Psoas muscle (tissue), 7 donors: ENCODE measurements at regions not wholly inside any gene's neighbourhood (a gene's known extent, or its start where the extent isn't known, plus 50 kb on each side); places are given as distances from the start of the nearest gene placed in this dataset.

Source experiments
- ATAC-seq, 4 donors: fragments of 200-7000 bp; cut with Tn5 transposase; one replicate each; pipeline ENCODE4 v1.9.1; 2020; ENCODE audit warnings: moderate library complexity in 3 of 4, mild to moderate bottlenecking in 2 of 4
- DNase-seq, 2 donors: peaks; one replicate each; pipeline ENCODE4 v3.0.0-alpha.2; 2020
- H3K27ac ChIP-seq: fragments of 200-600 bp; one replicate; pipeline ENCODE4 v1.8.0; 2022
- H3K27me3 ChIP-seq, 3 donors: fragments of 200-600 bp in 1 of 3; one replicate each; pipeline versions ENCODE4 v1.6.1 to v1.8.0; 2013 to 2022; ENCODE audit warnings: low read length in 2 of 3, mild to moderate bottlenecking in 2 of 3, moderate library complexity in 1 of 3; ENCODE audit not compliant: insufficient read depth in 3 of 3
- H3K36me3 ChIP-seq, 2 donors: fragments of 200-600 bp in 1 of 2; one replicate each; pipeline versions ENCODE4 v1.6.1 to v1.8.0; 2013 to 2022; ENCODE audit warnings: low read depth in 1 of 2, mild to moderate bottlenecking in 1 of 2, moderate library complexity in 1 of 2; ENCODE audit not compliant: insufficient read depth in 1 of 2
- H3K4me1 ChIP-seq: fragments of 200-600 bp; one replicate; pipeline ENCODE4 v1.8.0; 2022
- H3K4me3 ChIP-seq: fragments of 200-600 bp; one replicate; pipeline ENCODE4 v1.8.0; 2022; ENCODE audit warnings: mild to moderate bottlenecking
- H3K9me3 ChIP-seq: fragments of 200-600 bp; one replicate; pipeline ENCODE4 v1.8.0; 2022
- CTCF ChIP-seq: fragments of 200-600 bp; IDR thresholded peaks from one replicate; pipeline ENCODE4 v1.8.0; 2022; ENCODE audit warnings: antibody characterized with exemption
- WGBS, 3 donors: extraction: QIAGEN DNeasy Blood & Tissue Kit; methylation state at CpG; one replicate each; pipeline versions ENCODE4 v1.1.6 to v1.1.7; 2013; 5-methylcytosine and 5-hydroxymethylcytosine counted together
- intact Hi-C, 2 donors: fragments of 100-400 bp; cut with DNase I; formaldehyde crosslinking; loops; one replicate each; pipeline versions ENCODE4 v1.11.0 to v1.14.2; 2022
- donor health status: healthy with polysubstance abuse.
- donor health status: DM: no; HTN: no; CAD: no; lungs with moderate emphysema.
- donor health status: Bipolar disorder and iron deficiency.
- donor health status: healthy.
- donor health status: DM: yes; HTN: yes; CAD: no.
- donor health status: DM: no; HTN: no; CAD: no.
- donor health status: DM: yes; HTN: yes; CAD: no.

GRCh38 chr7:156554488-156554887, 86.1 kb upstream of the RNF32 start:
- 79 to 85% (median 82%) methylated on average over 8 of the region's 8 CpGs for WGBS, 3 donors
- no peaks in the 10 kb centered on the region for H3K9me3 ChIP-seq
- no peak for TF ChIP-seq CTCF
- intact Hi-C loops: no loop called here
- no peak overlapping the region for H3K4me3 ChIP-seq
- no peaks in the 10 kb centered on the region for H3K36me3 ChIP-seq
- H3K4me1 ChIP-seq: no peaks in the 10 kb centered on the region
- H3K27me3 ChIP-seq: no peaks in the 10 kb centered on the region
- DNase-seq: no peak
- no peak overlapping the region for H3K27ac ChIP-seq
- no peak for ATAC-seq

GRCh38 chr7:156549636-156550035, 90.9 kb upstream of the RNF32 start:
- intact Hi-C loops: no loop called here
- Histone ChIP-seq H3K9me3 (no peaks in the 10 kb centered on the region), H3K4me1 (no peaks in the 10 kb centered on the region), H3K27ac (no peak overlapping the region), H3K27me3 (no peaks in the 10 kb centered on the region), H3K4me3 (no peak overlapping the region), H3K36me3 (no peaks in the 10 kb centered on the region)
- 89 to 97% (median 90%) methylated on average over 9 of the region's 9 CpGs for WGBS, 3 donors
- ATAC-seq (no peak), DNase-seq (no peak)
- no peak for TF ChIP-seq CTCF

DNA sequence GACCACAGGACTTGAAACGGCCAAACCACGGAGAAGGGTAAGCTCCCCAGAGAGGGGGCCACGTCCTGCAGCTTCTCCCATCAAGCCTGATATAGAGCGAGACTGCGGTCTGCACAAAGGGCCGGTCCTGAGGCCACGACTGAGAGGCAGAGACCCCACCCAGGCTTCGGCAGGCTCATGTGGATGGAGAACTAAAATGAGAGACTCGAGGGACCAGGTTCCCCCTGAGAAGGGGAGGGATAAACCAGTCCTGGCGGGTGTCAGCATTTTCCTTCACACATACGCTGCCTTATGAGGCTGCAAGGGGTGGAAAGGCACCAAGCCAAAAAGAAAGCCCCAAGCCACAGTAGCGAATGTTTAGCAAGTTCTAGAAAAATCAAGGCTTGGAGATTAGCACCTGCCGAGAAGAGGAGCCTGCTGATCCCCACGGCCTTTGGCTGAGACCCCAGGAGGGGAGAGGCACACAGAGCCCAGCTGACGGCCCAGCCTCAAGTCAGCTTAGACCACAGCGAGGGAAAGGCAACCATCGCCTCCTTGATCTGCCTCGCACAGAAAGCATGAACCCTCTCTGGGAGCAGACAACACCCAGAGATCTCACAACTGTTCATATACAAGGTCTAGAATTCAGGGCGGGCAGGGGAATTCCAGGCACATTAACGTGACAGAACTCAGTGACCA, 92.6 kb upstream of the RNF32 start:
- H3K27me3 ChIP-seq: peaks cover 0 to 2% (median 0%) of the 10 kb centered on the region in 3 donors
- intact Hi-C loops: no loop called here
- no peaks in the 10 kb centered on the region for H3K36me3 ChIP-seq
- no peaks in the 10 kb centered on the region for H3K4me1 ChIP-seq
- H3K4me3 ChIP-seq: no peak overlapping the region
- DNase-seq (no peak), ATAC-seq (no peak)
- no peak overlapping the region for H3K27ac ChIP-seq
- no peaks in the 10 kb centered on the region for H3K9me3 ChIP-seq
- TF ChIP-seq CTCF: no peak
- 69 to 75% (median 72%) methylated on average over 20 of the region's 20 CpGs for WGBS, 3 donors

- Histone ChIP-seq H3K4me1 (no peaks in the 10 kb centered on the region), H3K36me3 (no peaks in the 10 kb centered on the region), H3K27me3 (peaks cover 0 to 2% (median 0%) of the 10 kb centered on the region in 3 donors), H3K9me3 (no peaks in the 10 kb centered on the region), H3K27ac (no peak overlapping the region), H3K4me3 (no peak overlapping the region)
- intact Hi-C loops: no loop called here
- ATAC-seq: no peak
- 56 to 62% (median 57%) methylated on average over 9 of the region's 9 CpGs for WGBS, 3 donors
- no peak for DNase-seq
- TF ChIP-seq CTCF: no peak
These were observed 94.6 kb upstream of the RNF32 start for GRCh38 chr7:156545979-156546378.
